GM23338 (cell line): ENCODE measurements at regions not wholly inside any gene's neighbourhood (a gene's known extent, or its start where the extent isn't known, plus 50 kb on each side); places are given as distances from the start of the nearest gene placed in this dataset.

Experiments used
- ATAC-seq: fragments of 200-7000 bp; cut with Tn5 transposase; 3 replicates; pipeline ENCODE4 v1.9.1; 2020
- DNase-seq: peaks from one replicate; pipeline ENCODE4 v3.0.0-alpha.2; 2015; ENCODE audit warnings: low spot score
- H2AFZ ChIP-seq: fragments of 200-600 bp; sonication (generic); 2 replicates; pipeline ENCODE4 v1.8.0; 2016; ENCODE audit warnings: antibody characterized with exemption, mild to moderate bottlenecking, moderate library complexity
- H3F3A ChIP-seq: fragments of 200-600 bp; sonication (generic); replicated peaks from 2 replicates; pipeline ENCODE4 v1.8.0; 2017; ENCODE audit warnings: antibody characterized with exemption, mixed run types, low read depth
- H3K27ac ChIP-seq: fragments of 200-600 bp; sonication (generic); 2 replicates; pipeline ENCODE4 v1.6.1; 2016; ENCODE audit warnings: low read depth
- H3K27me3 ChIP-seq: fragments of 200-600 bp; sonication (generic); 2 replicates; pipeline ENCODE4 v1.8.0; 2016; ENCODE audit warnings: mild to moderate bottlenecking, mixed run types, moderate library complexity; ENCODE audit not compliant: insufficient read depth
- H3K36me3 ChIP-seq: fragments of 200-600 bp; sonication (generic); 2 replicates; pipeline ENCODE4 v1.8.0; 2016; ENCODE audit warnings: mild to moderate bottlenecking; ENCODE audit not compliant: insufficient read depth
- H3K4me1 ChIP-seq: fragments of 200-600 bp; sonication (generic); 2 replicates; pipeline ENCODE4 v1.8.0; 2016; ENCODE audit warnings: mild to moderate bottlenecking, moderate library complexity; ENCODE audit not compliant: insufficient read depth
- H3K4me2 ChIP-seq: fragments of 200-600 bp; sonication (generic); 2 replicates; pipeline ENCODE4 v1.7.1; 2017; ENCODE audit warnings: mixed run types
- H3K4me3 ChIP-seq: fragments of 200-600 bp; sonication (generic); 2 replicates; pipeline ENCODE4 v1.6.1; 2016; ENCODE audit warnings: mixed run types
- H3K79me2 ChIP-seq: fragments of 200-600 bp; sonication (generic); replicated peaks from 2 replicates; pipeline ENCODE4 v1.8.0; 2017; ENCODE audit warnings: mild to moderate bottlenecking; ENCODE audit not compliant: insufficient read depth
- H3K9me2 ChIP-seq: fragments of 200-600 bp; sonication (generic); 2 replicates; pipeline ENCODE4 v1.8.0; 2017; ENCODE audit not compliant: insufficient read depth
- H4K20me1 ChIP-seq: fragments of 200-600 bp; sonication (generic); replicated peaks from 2 replicates; pipeline ENCODE4 v1.8.0; 2017; ENCODE audit warnings: mild to moderate bottlenecking; ENCODE audit not compliant: insufficient read depth
- H3K27ac Mint-ChIP-seq: 2 replicates; pipeline ENCODE4 v1.8.0; 2020; ENCODE audit warnings: inconsistent platforms, mild to moderate bottlenecking, moderate library complexity, mixed read lengths
- H3K27me3 Mint-ChIP-seq: 3 replicates; pipeline ENCODE4 v1.8.0; 2022; ENCODE audit warnings: low read depth, mild to moderate bottlenecking, moderate library complexity, mixed read lengths, inconsistent platforms; ENCODE audit not compliant: insufficient read depth, poor library complexity
- H3K36me3 Mint-ChIP-seq: 3 replicates; pipeline ENCODE4 v1.8.0; 2021; ENCODE audit warnings: low read depth, mild to moderate bottlenecking, inconsistent platforms, moderate library complexity, mixed read lengths
- H3K4me1 Mint-ChIP-seq: 3 replicates; pipeline ENCODE4 v1.8.0; 2020; ENCODE audit warnings: mild to moderate bottlenecking, inconsistent platforms, mixed read lengths
- H3K4me3 Mint-ChIP-seq: 3 replicates; pipeline ENCODE4 v1.8.0; 2021; ENCODE audit warnings: moderate library complexity, mild to moderate bottlenecking, inconsistent platforms, mixed read lengths
- H3K9me3 Mint-ChIP-seq: 3 replicates; pipeline ENCODE4 v1.8.0; 2020; ENCODE audit warnings: moderate library complexity, mild to moderate bottlenecking, inconsistent platforms, mixed read lengths
- CREB1 ChIP-seq: fragments of 250-450 bp; sonication (Bioruptor Pico); IDR thresholded peaks from 2 replicates; pipeline ENCODE4 v1.5.0; 2020; ENCODE audit warnings: low read depth, mild to moderate bottlenecking, moderate library complexity
- EZH2 ChIP-seq: fragments of 200-600 bp; sonication (generic); IDR thresholded peaks from one replicate; pipeline ENCODE4 v1.8.0; 2017; ENCODE audit warnings: antibody characterized with exemption, mild to moderate bottlenecking, low read depth; ENCODE audit not compliant: unreplicated experiment
- EZH2phosphoT487 ChIP-seq: fragments of 200-600 bp; sonication (generic); IDR thresholded peaks from one replicate; pipeline ENCODE4 v1.8.1; 2018; ENCODE audit warnings: antibody characterized with exemption; ENCODE audit not compliant: unreplicated experiment
- JUNB ChIP-seq: IDR thresholded peaks from one replicate; pipeline ENCODE4 v1.6.1; 2016; ENCODE audit warnings: antibody characterized with exemption; ENCODE audit not compliant: unreplicated experiment
- NANOG ChIP-seq: IDR thresholded peaks from 2 replicates; pipeline ENCODE4 v1.6.1; 2016; ENCODE audit warnings: antibody characterized with exemption, borderline replicate concordance
- POLR2AphosphoS5 ChIP-seq: IDR thresholded peaks from 2 replicates; pipeline ENCODE4 v1.6.1; 2016; ENCODE audit warnings: antibody characterized with exemption, low read depth
- REST ChIP-seq: IDR thresholded peaks from one replicate; pipeline ENCODE4 v1.6.1; 2018; ENCODE audit warnings: antibody characterized with exemption; ENCODE audit not compliant: unreplicated experiment
- STAT1 ChIP-seq: IDR thresholded peaks from one replicate; pipeline ENCODE4 v1.6.1; 2016; ENCODE audit warnings: antibody characterized with exemption; ENCODE audit not compliant: unreplicated experiment
- ZNF114 ChIP-seq: fragments of 250-450 bp; sonication (Bioruptor Pico); IDR thresholded peaks from 2 replicates; pipeline ENCODE4 v1.5.0; 2020; ENCODE audit warnings: mild to moderate bottlenecking, moderate library complexity
- ZNF331 ChIP-seq: fragments of 250-450 bp; sonication (Bioruptor Pico); IDR thresholded peaks from 2 replicates; pipeline ENCODE4 v1.5.0; 2020; ENCODE audit warnings: low read depth, mild to moderate bottlenecking, moderate library complexity
- ZNF462 ChIP-seq: fragments of 250-450 bp; sonication (Bioruptor Pico); IDR thresholded peaks from 2 replicates; pipeline ENCODE4 v1.5.0; 2020; ENCODE audit warnings: mild to moderate bottlenecking, moderate library complexity
- TF ChIP-seq, protein P1 (sequence below): IDR thresholded peaks from 2 replicates; pipeline ENCODE4 v1.6.1; 2016; ENCODE audit warnings: antibody characterized with exemption
- TF ChIP-seq, protein P2 (sequence below), 2 experiments: fragments of 200-600 bp in 1 of 2; sonication (generic) in 1 of 2; conservative IDR thresholded peaks; 2 replicates each; pipeline versions ENCODE4 v1.5.1 to v1.6.1; 2016 to 2017; ENCODE audit warnings: antibody characterized with exemption in 2 of 2, low read depth in 2 of 2, mild to moderate bottlenecking in 2 of 2, moderate library complexity in 1 of 2

- no peak overlapping the region for H3K27ac Mint-ChIP-seq
- no peak overlapping the region for H3K4me3 ChIP-seq
- DNase-seq, result no peak
- TF ChIP-seq STAT1 (no peak), EZH2 (no peak), NANOG (no peak), POLR2AphosphoS5 (no peak), ZNF331 (CRISPR knock-in tag) (no peak), CREB1 (no peak), EZH2phosphoT487 (no peak), ZNF462 (CRISPR knock-in tag) (no peak), JUNB (no peak), ZNF114 (CRISPR knock-in tag) (no peak), REST (no peak)
- TF ChIP-seq, protein P1, sequence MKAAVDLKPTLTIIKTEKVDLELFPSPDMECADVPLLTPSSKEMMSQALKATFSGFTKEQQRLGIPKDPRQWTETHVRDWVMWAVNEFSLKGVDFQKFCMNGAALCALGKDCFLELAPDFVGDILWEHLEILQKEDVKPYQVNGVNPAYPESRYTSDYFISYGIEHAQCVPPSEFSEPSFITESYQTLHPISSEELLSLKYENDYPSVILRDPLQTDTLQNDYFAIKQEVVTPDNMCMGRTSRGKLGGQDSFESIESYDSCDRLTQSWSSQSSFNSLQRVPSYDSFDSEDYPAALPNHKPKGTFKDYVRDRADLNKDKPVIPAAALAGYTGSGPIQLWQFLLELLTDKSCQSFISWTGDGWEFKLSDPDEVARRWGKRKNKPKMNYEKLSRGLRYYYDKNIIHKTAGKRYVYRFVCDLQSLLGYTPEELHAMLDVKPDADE, result no peak
- TF ChIP-seq, protein P2, sequence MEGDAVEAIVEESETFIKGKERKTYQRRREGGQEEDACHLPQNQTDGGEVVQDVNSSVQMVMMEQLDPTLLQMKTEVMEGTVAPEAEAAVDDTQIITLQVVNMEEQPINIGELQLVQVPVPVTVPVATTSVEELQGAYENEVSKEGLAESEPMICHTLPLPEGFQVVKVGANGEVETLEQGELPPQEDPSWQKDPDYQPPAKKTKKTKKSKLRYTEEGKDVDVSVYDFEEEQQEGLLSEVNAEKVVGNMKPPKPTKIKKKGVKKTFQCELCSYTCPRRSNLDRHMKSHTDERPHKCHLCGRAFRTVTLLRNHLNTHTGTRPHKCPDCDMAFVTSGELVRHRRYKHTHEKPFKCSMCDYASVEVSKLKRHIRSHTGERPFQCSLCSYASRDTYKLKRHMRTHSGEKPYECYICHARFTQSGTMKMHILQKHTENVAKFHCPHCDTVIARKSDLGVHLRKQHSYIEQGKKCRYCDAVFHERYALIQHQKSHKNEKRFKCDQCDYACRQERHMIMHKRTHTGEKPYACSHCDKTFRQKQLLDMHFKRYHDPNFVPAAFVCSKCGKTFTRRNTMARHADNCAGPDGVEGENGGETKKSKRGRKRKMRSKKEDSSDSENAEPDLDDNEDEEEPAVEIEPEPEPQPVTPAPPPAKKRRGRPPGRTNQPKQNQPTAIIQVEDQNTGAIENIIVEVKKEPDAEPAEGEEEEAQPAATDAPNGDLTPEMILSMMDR (conservative IDR thresholded peaks at IDR 0.05; ENCODE audit: low read depth in 2 of 2), result no peak
- peaks cover 32% of the 10 kb centered on the region for H3K4me1 Mint-ChIP-seq
- no peak overlapping the region for H3K27ac ChIP-seq
- H3K4me2 ChIP-seq, result no peak overlapping the region
- H3K4me3 Mint-ChIP-seq, result no peak overlapping the region
- H3K79me2 ChIP-seq, result no peaks in the 10 kb centered on the region
- ATAC-seq, result no peak
- H3K9me3 Mint-ChIP-seq, result peaks cover 15% of the 10 kb centered on the region
- H3K36me3 ChIP-seq, result no peaks in the 10 kb centered on the region
- no peak overlapping the region; the same call in 1 of the 2 replicates for H2AFZ ChIP-seq
- H3K27me3 Mint-ChIP-seq, result peaks cover 10% of the 10 kb centered on the region
- no peaks in the 10 kb centered on the region for H3K9me2 ChIP-seq
- H3F3A ChIP-seq, result no peaks in the 10 kb centered on the region
- peaks cover 7% of the 10 kb centered on the region; the same call in 1 of the 2 replicates for H3K4me1 ChIP-seq
- H3K27me3 ChIP-seq, result no peaks in the 10 kb centered on the region
- H4K20me1 ChIP-seq, result no peaks in the 10 kb centered on the region
- peaks cover 5% of the 10 kb centered on the region for H3K36me3 Mint-ChIP-seq
These were observed 110.1 kb upstream of the PPP1R26 start for GRCh38 chr9:135369412-135369990.
